Vagina (tissue), 2 donors: ENCODE measurements at regions not wholly inside any gene's neighbourhood (a gene's known extent, or its start where the extent isn't known, plus 50 kb on each side); places are given as distances from the start of the nearest gene placed in this dataset.

Source experiments
- DNase-seq, 2 donors: peaks; one replicate each; pipeline ENCODE4 v3.0.0-alpha.2; 2017; ENCODE audit errors: extremely low spot score in 2 of 2
- H3K27ac ChIP-seq: fragments of 200-600 bp; sonication (generic); one replicate; pipeline ENCODE4 v1.5.1; 2019
- H3K27me3 ChIP-seq: fragments of 200-600 bp; sonication (generic); one replicate; pipeline ENCODE4 v1.5.1; 2019
- H3K36me3 ChIP-seq, 2 donors: fragments of 200-600 bp; sonication (generic); one replicate each; pipeline ENCODE4 v1.5.1; 2017 to 2019
- H3K4me1 ChIP-seq: fragments of 200-600 bp; sonication (generic); one replicate; pipeline ENCODE4 v1.5.1; 2019
- H3K4me3 ChIP-seq, 2 donors: fragments of 200-600 bp; sonication (generic); 1 replicate in 1 of 2; 2 replicates in 1 of 2; pipeline ENCODE4 v1.5.1; 2016 to 2019
- H3K9me3 ChIP-seq: fragments of 200-600 bp; sonication (generic); one replicate; pipeline ENCODE4 v1.5.1; 2019
- CTCF ChIP-seq, 3 experiments: fragments of 450-650 bp in 2 of 3; fragments of 200-600 bp in 1 of 3; sonication (generic) in 1 of 3; IDR thresholded peaks; one replicate each; pipeline ENCODE4 v1.5.1; 2017 to 2019; ENCODE audit warnings: antibody characterized with exemption in 3 of 3, mild to moderate bottlenecking in 2 of 3, moderate library complexity in 2 of 3
- POLR2A ChIP-seq, 2 donors: fragments of 450-650 bp; IDR thresholded peaks; one replicate each; pipeline ENCODE4 v1.6.1; 2017; ENCODE audit warnings: antibody characterized with exemption in 2 of 2, mild to moderate bottlenecking in 2 of 2, moderate library complexity in 2 of 2
- POLR2AphosphoS5 ChIP-seq, 2 donors: sonication (generic); formaldehyde crosslinking; IDR thresholded peaks; one replicate each; pipeline ENCODE4 v1.9.0; 2017; ENCODE audit warnings: antibody characterized with exemption in 2 of 2, mild to moderate bottlenecking in 2 of 2, low read depth in 1 of 2; ENCODE audit not compliant: insufficient read depth in 1 of 2
- intact Hi-C: fragments of 100-400 bp; cut with DNase I; formaldehyde crosslinking; loops from one replicate; pipeline ENCODE4 v1.15.1; 2023

GRCh38 chr5:20604992-20605391 lies 617.0 kb upstream of the CDH18 start:
- no peaks in the 10 kb centered on the region for H3K9me3 ChIP-seq
- H3K4me1 ChIP-seq: no peaks in the 10 kb centered on the region
- H3K4me3 ChIP-seq: no peak overlapping the region
- H3K27ac ChIP-seq: no peak overlapping the region
- H3K36me3 ChIP-seq: no peaks in the 10 kb centered on the region
- intact Hi-C loops: no loop called here
- DNase-seq: no peak
- H3K27me3 ChIP-seq: no peaks in the 10 kb centered on the region
- TF ChIP-seq POLR2AphosphoS5 (IDR thresholded peaks at IDR 0.05; ENCODE audit: insufficient read depth in 1 of 2, low read depth in 1 of 2): no peak
- TF ChIP-seq CTCF (IDR thresholded peaks at IDR 0.05): no peak
- no peak for TF ChIP-seq POLR2A (IDR thresholded peaks at IDR 0.05)

- no peak for DNase-seq
- intact Hi-C loops: no loop called here
- Histone ChIP-seq H3K27me3 (no peaks in the 10 kb centered on the region), H3K9me3 (no peaks in the 10 kb centered on the region), H3K27ac (no peak overlapping the region), H3K36me3 (no peaks in the 10 kb centered on the region), H3K4me3 (no peak overlapping the region), H3K4me1 (no peaks in the 10 kb centered on the region)
- TF ChIP-seq POLR2AphosphoS5 (IDR thresholded peaks at IDR 0.05; ENCODE audit: insufficient read depth in 1 of 2, low read depth in 1 of 2) (no peak), POLR2A (IDR thresholded peaks at IDR 0.05) (no peak), CTCF (IDR thresholded peaks at IDR 0.05) (no peak)
These were observed 613.7 kb upstream of the CDH18 start for GRCh38 chr5:20601678-20602100.

GRCh38 chr5:20590356-20590755 lies 602.4 kb upstream of the CDH18 start:
- TF ChIP-seq POLR2A (IDR thresholded peaks at IDR 0.05): no peak
- TF ChIP-seq CTCF (IDR thresholded peaks at IDR 0.05): no peak
- TF ChIP-seq POLR2AphosphoS5 (IDR thresholded peaks at IDR 0.05; ENCODE audit: insufficient read depth in 1 of 2, low read depth in 1 of 2): no peak
- Histone ChIP-seq H3K27ac (no peak overlapping the region), H3K4me1 (no peaks in the 10 kb centered on the region), H3K4me3 (no peak overlapping the region), H3K27me3 (no peaks in the 10 kb centered on the region), H3K36me3 (no peaks in the 10 kb centered on the region), H3K9me3 (no peaks in the 10 kb centered on the region)
- intact Hi-C loops: no loop called here
- DNase-seq: no peak

GRCh38 chr5:20575571-20575970 lies 587.6 kb upstream of the CDH18 start:
- Histone ChIP-seq H3K36me3 (no peaks in the 10 kb centered on the region), H3K27ac (no peak overlapping the region), H3K27me3 (no peaks in the 10 kb centered on the region), H3K4me3 (no peak overlapping the region), H3K4me1 (no peaks in the 10 kb centered on the region), H3K9me3 (no peaks in the 10 kb centered on the region)
- TF ChIP-seq POLR2AphosphoS5 (IDR thresholded peaks at IDR 0.05; ENCODE audit: insufficient read depth in 1 of 2, low read depth in 1 of 2): no peak
- no peak for TF ChIP-seq CTCF (IDR thresholded peaks at IDR 0.05)
- no peak for DNase-seq
- intact Hi-C loops: no loop called here

GRCh38 chr5:20574576-20574975 lies 586.6 kb upstream of the CDH18 start:
- Histone ChIP-seq H3K27me3 (no peaks in the 10 kb centered on the region), H3K9me3 (no peaks in the 10 kb centered on the region), H3K27ac (no peak overlapping the region), H3K36me3 (no peaks in the 10 kb centered on the region), H3K4me3 (no peak overlapping the region), H3K4me1 (no peaks in the 10 kb centered on the region)
- TF ChIP-seq POLR2AphosphoS5 (IDR thresholded peaks at IDR 0.05; ENCODE audit: insufficient read depth in 1 of 2, low read depth in 1 of 2) (no peak), CTCF (IDR thresholded peaks at IDR 0.05) (no peak), POLR2A (IDR thresholded peaks at IDR 0.05) (no peak)
- no peak for DNase-seq
- intact Hi-C loops: no loop called here
